HG03354 (cell line): ENCODE measurements at regions not wholly inside any gene's neighbourhood (a gene's known extent, or its start where the extent isn't known, plus 50 kb on each side); places are given as distances from the start of the nearest gene placed in this dataset.
A peak's percentile ranks its signal among the peaks of the same experiment; 100 is the strongest.

Source experiments
- ATAC-seq: cut with Tn5 transposase; IDR thresholded peaks from one replicate; pipeline ENCODE4 v1.9.1; 2021; ENCODE audit warnings: mild to moderate bottlenecking; ENCODE audit not compliant: unreplicated experiment, poor library complexity, severe bottlenecking

DNA sequence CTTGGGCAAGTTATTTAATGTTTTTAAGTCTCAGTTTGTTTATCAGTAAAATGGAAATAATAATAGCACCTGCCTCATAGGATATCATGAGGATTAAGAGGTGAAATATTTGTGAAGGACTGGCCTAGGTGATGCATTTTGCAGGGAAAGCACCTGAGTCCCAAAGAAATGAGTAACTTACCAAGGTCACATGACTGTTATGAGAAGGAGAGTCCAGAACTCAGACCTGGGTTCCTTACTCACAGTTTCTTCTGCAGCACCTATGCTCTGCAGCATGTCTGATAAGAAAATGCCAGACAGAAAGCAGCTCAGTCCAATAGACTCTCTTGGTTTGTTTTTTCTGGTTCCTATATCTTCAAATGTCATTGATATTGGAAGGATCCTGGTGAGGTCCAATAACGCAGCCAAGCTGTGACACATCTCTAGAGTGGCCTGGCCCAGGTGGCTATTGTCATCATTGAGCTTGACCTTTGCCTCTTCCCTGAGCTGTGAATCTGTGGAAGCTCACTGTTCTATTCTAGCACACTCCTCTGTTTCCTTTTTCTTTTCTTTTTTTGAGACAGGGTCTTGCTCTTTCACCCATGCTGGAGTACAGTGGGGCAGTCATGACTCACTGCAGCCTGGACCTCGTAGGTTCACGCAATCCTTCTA, 174.7 kb upstream of the NAV2 start:
- ATAC-seq, result no peak

DNA sequence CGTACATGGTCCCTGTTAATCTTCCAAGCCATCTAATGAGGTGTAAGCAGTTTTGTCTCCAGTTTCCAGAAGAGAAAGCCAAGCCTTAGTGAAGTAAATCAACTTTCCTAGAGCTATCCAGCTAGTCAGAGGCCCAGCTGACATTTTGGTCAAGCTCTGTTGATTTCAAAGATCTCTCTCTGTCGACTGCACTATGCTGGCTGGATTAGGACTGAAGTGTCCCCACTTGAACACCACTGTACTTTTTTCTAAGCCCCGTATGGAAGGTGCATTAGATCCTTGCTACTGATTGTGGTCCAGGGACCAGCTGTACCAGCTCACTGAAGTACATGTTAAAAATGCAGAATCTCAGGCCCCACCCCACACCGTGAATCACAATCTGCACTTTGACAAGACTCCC, 176.5 kb upstream of the NAV2 start:
- no peak for ATAC-seq

DNA sequence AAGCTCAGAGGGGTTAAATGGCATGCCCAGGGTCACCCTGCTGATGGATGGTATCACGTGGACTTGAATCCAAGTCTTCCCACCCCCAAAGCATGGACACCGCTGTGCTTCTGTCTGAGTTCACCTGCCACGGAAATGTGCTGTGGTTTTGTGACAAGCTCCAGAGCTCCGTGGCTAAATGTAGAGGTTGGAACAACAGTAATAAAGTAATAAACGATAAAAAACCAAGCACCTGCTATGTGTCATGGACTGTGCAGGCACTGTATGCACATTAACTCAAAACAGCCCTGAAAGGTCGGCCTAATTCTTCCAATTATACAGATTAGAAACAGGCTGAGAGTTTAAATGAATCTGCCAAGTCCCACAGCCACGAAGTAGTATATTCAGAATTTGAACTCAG, 182.1 kb upstream of the NAV2 start:
- no peak for ATAC-seq

DNA sequence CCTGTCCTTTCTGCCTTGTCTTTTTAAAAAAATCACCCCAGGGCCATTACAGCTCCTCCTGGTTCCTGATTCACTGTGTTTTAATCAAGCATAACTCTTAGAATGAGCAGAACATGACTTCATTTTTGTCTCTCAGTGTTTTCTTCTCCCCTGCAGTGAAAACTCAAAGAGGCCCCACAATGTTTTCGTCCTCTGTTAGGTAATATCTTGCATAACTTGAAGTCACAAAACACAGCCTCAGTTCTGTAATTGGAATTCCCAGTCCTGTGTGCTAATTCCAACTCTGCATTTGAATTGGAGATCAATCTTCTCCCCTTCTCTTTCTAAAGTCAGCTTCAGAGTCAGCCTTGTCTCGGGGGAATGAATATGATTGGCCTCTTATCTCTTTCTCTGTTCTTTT, 186.5 kb upstream of the NAV2 start:
- ATAC-seq, result no peak

DNA sequence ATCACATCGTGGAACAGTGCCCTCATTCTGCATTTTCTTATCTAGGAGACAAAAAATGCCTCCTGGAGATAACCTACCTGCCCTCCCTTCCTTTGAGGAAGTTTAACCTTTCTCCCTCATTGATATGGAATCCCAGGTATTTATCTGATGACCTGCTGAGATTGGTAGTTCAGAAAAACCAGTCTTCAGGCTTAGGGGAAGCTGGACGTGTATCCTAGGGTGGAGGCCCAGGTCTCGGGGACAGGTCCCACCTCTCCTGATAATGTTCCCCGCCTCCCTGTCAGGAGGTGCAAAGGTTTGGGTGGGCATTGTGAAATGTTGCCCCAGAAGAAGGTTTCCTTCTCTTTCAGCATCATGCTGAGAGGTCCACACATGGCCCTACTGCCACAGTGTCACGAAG, 186.9 kb upstream of the NAV2 start:
- no peak for ATAC-seq

DNA sequence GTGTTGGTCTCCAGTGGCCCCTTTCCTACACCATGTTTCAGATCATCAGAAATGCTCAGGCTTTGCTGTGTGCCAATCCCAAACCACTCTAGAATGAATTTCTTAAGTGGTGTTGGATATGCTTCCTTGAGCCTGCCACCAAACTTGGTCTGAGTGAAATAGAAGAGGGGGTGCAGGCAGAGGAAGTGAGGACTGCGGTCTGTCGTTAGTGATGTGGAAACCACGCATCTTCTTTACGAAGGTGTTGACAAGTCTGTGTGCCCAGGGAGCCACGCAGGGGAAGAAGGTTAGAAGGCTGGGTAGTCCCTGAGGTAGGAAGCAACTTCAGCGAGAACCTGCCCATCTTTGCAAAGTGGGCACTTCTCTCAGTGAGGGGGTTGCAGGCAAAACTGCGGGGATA, 187.4 kb upstream of the NAV2 start:
- peak; percentile 89 for ATAC-seq

DNA sequence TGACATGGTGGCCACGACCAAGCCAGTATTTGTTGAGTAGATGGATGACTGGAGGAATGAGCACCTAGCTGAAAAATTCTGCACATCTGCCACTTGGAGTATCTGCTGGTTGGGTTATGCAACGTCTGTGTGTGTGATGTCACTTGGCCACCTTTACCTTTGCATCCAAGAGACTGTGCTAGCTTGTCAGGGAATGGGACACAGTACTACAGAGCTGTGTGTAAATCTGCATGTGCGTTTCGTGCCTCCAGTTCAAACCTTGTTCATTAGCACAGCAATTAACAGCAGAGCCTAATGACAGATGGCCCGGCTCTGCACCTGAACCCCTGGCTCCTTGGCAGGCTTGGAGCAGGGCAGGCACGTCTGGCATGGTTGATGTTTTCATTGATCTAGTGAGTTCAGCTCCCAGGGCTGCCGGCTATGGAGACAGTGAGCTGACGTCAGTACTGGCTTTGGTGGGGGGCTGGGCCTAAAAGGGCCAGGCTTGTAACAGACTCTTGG, 188.4 kb upstream of the NAV2 start:
- no peak for ATAC-seq

DNA sequence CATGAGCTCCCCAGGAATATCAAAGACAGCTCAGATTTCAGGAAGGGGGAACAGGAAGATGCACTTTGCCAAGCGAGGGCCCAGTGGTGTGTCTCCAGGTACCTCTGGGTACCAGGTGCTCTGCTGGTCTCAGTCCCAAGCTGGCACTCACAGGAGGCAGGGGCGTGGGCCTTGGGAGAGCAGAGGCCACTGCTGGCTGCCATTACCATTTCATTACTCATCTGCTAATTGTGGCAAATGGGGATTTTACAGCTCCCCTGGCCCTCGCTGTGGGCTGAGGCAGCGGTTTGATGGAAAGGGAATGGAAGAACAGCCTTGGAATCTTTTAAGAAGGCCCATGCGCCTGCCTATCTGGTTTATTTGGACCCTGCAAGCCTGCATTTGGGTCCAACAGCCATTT, 192.0 kb upstream of the NAV2 start:
- ATAC-seq, result no peak

DNA sequence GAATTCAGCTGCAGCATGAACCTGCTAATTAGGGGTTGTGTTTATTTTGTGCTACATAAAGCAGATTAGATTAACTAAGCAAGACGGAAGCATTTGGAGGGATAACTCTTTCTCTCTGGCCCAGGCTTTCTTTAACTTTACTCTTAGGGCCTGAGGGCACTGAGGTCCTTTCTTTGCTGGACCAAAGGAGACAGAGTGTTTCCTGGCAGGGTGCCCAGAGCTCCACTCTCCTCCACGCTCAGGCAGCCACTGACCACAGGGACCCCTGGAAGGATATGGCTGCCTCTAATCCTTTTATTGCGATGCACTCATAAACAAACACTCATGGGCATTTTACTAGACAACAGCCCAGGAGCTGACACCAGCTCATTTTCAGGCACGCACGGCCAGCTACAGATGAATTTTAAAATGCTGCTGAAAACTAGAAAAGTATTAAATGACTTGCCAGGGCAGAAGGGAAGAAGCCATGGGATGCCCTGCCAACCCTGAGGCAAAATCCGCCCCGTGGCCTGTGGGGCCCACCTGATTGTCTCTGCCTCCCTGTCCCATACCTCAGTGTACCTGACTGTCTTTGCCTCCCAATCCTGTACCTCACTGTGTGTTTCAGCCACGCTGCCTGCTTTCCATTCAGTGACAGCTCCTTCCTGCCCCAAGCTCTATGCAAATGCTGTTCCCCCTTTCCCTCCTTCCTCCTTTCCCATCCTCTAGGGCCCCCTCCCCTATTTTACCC, 192.6 kb upstream of the NAV2 start:
- ATAC-seq, result no peak

DNA sequence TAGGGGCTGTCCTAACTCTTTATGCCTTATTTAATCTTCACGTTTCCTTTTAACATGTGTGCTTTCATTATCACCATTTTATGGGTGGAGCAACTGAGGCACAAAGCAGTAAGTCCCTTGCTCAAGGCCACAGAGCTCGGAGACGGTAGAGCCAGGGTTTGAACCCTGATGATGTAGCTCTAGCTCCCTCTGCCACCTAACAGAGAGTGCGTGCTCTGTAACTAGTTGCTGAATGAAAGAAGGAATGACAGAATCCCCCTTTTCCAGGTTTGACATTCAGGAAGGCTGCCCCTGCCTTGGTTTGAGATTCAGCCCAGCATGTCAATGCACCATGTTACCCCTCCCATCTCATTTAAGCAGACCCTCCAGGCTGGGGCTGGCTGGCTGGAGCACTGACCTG, 193.3 kb upstream of the NAV2 start:
- ATAC-seq, result no peak

DNA sequence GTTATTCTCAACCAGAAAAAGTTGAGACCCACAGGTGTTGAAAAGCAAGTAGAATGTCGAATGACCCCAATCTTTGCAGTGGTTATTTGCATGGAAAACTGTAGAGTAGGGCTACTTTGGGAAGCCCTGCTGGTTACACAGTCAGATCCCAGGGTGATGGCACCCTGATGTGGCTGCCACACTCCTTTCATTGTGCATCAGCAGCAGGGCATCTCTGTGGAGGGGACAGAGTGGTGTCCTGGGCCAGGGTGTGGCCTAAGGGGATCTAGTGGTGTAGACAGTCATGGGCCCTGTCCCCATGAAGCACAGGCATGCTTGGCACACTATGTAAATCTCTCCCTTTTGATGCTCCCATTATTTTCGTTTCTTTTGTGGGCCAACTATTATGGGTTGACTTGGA, 199.4 kb upstream of the NAV2 start:
- ATAC-seq, result no peak

DNA sequence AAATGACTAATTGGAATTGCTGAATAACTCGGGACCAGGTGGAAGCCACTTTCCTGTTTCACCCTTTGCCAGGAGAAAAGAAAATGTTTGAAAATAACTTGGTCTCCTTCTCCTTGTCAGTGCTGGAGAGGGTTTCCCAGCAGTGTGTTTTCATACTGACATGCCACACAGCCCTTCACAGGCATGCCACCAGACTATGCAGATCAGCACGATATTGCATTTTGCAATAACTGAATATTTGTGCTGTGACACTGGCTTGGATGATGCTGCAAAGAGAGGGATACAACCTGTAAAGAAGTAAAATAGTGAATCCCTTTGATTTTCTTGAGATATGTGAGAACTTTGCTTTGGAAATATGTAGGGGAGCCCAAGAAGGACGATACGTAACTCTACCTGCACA, 200.0 kb upstream of the NAV2 start:
- ATAC-seq, result no peak

DNA sequence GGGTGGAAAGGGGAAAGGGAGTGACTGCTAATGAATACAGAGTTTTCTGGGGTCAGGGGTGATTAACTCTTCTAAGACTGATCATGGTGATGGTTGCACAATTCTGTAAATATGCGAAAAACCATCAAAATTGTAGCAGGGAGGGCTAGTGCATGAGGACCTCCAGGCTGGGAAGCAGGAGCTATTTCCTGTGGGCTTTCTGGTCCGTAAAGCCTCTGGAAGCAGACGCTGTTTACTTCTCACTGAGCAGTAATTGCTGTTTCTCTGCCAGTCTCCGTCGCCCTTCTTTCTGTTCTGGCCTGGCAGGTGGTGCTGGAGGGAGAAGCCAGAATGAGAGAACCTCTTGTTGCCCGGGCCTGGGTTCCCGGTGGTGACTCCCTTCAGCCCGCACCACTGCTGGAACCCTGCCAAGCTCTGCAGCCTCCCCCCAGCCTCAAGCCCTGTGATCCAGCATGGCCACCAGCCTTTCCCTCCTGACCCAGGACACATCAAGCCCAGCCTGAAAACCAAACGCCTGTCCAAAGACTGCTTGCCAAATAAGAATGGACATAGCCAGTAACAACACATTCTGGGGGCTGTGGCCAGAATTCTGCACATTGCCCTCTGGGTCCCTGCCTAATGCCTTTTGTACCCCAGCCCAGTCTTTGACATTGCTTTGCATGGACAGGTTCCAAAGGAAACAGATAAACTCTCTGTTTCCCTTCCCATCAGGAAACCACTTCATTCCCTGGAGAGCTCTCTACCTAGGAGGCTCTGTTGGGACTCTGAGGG, 201.0 kb upstream of the NAV2 start:
- ATAC-seq, result no peak

DNA sequence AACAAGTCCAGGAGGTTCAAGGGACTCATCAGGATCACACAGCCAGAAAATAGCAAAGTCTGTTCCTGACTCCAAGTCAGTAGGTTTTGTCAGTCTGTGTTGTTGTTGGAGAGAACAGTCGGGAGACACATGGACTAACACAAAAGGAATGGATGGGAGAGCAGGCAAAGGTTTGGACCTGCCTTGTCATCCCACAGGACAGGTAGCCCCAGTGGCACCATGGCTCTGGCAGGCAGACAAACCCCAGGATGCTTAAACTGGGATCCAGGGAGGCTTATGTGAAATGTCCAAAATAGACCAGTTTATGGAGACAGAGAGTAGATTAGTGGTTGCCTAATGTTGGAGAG, 201.6 kb upstream of the NAV2 start:
- ATAC-seq, result no peak

DNA sequence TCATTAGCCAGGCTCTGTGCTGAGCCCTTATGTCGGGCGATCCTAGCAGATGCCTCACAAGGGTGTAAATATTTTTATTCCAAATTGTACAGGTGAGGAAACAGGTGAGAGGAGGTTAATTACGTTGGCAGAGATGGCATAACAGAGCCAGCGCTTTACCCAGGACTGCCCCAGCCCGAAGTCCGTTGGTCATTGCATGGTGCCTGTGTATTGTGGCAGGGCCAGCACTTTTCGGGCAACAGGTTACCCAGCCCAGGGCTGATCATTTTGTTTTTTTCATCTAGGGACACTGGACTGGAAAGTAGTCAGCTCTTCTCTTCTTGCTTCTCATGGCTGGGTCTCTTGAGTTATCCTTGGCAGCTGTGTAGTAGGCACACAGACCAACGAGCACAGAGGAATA, 202.2 kb upstream of the NAV2 start:
- ATAC-seq, result no peak

DNA sequence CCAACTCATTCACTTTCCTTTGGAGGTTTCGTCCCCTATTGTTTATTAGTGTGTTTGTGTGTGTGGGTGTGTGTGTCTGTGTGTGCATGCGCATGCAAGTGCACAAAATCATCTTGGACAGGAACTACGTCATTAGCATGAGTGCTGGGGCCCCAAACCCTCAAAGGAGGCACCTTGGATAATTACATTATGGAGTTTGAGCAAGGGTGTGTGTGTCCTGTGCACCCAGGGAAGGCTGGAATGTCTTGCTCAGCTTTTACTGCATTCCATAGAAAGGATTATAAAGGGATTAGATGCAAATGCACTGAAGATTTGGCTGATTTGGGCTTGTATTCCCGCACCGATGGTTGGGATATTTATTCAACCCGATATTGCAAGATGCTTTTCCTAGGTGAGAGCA, 203.4 kb upstream of the NAV2 start:
- ATAC-seq, result no peak

DNA sequence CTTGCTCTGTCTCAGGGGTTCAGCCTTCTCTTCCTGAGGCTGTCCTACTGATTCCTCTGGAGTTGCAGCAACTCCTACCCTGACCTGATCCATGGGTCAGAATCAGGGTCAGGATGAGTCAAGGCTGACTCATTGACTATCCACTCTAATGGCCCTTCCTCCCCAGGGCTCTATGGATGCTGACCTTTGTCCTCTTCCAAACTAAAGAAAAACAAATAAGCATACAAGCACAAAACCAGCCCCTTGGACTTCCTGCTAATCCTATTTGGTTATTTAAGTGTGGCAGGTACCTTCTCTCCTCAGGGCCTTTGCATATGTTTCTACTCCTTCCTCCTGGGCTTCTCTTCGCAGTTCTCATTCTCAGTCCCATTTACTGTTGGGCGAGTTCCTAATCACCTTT, 204.5 kb upstream of the NAV2 start:
- no peak for ATAC-seq

DNA sequence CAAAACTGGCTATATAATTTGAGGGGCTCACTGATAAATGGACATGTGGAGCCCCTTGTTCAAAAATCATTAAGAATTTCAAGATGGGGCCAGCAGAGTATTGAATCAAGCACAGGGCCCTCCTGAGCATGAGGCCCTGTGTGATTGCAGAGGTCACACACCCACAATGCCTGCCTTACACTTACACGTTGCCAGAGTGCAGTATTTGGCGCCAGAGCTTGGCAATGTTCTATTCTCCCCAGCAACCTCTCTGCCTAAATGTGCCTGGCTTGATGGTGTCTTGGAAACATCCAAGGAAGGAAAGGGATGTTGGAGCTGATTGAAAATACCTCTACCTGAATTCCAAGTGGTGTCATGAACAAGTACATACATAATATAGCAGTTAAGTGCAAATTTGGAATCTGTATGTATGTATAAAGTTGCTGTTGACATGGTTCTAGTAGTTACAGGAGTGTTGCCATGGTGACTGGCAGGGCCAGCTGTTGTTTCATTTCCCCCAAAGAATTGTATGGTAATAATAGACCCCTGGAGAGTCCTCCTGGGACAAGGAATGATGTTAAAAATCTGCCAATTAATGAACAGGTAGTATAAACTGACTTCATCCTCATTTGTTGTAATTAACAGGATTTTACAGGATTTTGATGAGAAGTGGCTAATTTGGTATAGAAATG, 205.7 kb upstream of the NAV2 start:
- ATAC-seq, result no peak

DNA sequence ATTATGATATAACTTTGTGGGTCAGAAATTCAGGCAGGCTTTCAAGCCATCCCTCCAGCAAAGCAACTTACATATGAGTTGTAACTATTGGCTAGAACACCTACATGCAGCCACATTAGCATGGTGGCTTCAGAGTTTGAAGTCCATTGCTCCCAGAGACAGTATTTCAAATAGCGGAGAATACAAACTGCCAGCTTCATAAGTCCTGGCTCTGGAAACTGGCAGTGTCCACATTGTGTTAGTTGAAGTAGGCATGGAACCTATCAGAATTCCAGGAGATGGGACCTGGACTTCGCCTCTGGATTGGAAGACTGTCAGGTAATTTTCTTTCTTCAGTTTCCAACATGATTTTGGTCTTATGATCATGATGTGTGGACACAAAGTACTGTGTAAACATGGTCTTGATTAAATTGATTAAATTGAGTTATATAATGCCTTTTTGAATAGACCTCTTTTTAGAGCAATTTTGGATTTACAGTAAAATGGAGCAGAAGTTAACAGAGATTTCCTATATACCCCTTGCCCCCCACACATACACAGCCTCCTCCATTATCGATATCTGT, 209.9 kb upstream of the NAV2 start:
- ATAC-seq, result no peak

DNA sequence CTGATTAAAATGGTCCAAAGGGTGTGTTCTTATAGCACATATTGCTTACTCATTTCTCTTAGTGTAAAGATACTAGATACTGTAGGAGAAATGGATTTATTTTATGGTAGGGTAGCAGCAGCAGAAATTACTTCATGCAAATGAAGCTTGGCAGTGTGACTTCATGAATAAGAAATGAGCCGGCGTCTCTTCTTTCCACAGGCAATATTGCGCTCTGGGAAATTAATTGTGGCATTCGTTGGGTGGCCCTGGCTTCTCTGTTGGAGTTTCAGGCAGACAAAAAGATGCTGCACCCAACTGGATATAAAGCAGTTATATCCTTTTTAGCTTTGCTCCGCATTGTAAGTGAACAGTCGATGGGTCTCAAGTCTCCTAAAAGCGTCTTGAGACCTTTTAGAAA, 211.0 kb upstream of the NAV2 start:
- ATAC-seq, result no peak
